Ectodermal cell (in vitro differentiated cells): ENCODE measurements at regions not wholly inside any gene's neighbourhood (a gene's known extent, or its start where the extent isn't known, plus 50 kb on each side); places are given as distances from the start of the nearest gene placed in this dataset.

Source experiments
- H3K27ac ChIP-seq: 2 replicates; pipeline ENCODE4 v1.7.0; 2013; ENCODE audit warnings: mild to moderate bottlenecking, low read depth, low read length; ENCODE audit not compliant: insufficient read depth, poor library complexity, severe bottlenecking
- H3K27me3 ChIP-seq: 2 replicates; pipeline ENCODE4 v1.7.0; 2013; ENCODE audit warnings: mild to moderate bottlenecking, low read length; ENCODE audit not compliant: insufficient read depth, control insufficient read depth, poor library complexity, severe bottlenecking
- H3K36me3 ChIP-seq: one replicate; pipeline ENCODE4 v1.7.0; 2013; ENCODE audit warnings: low read length; ENCODE audit not compliant: control insufficient read depth, insufficient read depth
- H3K4me1 ChIP-seq: one replicate; pipeline ENCODE4 v1.7.0; 2013; ENCODE audit warnings: low read length; ENCODE audit not compliant: control insufficient read depth, insufficient read depth
- H3K4me3 ChIP-seq: 2 replicates; pipeline ENCODE4 v1.7.0; 2013; ENCODE audit warnings: low read depth, low read length, control low read depth; ENCODE audit not compliant: insufficient read depth
- H3K9me3 ChIP-seq: 2 replicates; pipeline ENCODE4 v1.7.0; 2013; ENCODE audit warnings: mild to moderate bottlenecking, low read length, moderate library complexity; ENCODE audit not compliant: control insufficient read depth
- WGBS, 2 experiments: methylation state at CpG; one replicate each; pipeline ENCODE4 v1.1.7; 2013; ENCODE audit warnings: missing lambda C conversion rate in 2 of 2; 5-methylcytosine and 5-hydroxymethylcytosine counted together

DNA sequence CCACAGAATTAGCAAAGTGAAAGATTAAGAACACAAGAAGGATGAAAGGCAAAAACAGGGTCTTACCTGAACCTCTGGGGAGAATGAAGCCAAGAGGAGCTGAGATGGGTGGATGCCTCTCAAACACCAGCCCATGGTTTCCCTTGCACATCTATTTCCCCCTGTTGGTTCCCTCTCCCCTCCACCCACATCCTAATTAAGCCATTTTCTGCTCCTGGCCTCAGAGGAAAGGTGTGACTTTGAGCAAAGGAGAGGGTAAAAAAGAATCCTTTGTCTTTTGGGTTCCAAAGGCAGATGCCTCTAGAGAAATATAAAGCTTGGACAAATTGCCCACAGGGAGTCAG is 214.9 kb downstream of the RAP2A start:
- no peaks in the 10 kb centered on the region for H3K4me1 ChIP-seq
- H3K27me3 ChIP-seq, result no peaks in the 10 kb centered on the region
- no peaks in the 10 kb centered on the region for H3K9me3 ChIP-seq
- H3K4me3 ChIP-seq, result no peak overlapping the region
- H3K36me3 ChIP-seq, result no peaks in the 10 kb centered on the region
- H3K27ac ChIP-seq, result no peak overlapping the region

DNA sequence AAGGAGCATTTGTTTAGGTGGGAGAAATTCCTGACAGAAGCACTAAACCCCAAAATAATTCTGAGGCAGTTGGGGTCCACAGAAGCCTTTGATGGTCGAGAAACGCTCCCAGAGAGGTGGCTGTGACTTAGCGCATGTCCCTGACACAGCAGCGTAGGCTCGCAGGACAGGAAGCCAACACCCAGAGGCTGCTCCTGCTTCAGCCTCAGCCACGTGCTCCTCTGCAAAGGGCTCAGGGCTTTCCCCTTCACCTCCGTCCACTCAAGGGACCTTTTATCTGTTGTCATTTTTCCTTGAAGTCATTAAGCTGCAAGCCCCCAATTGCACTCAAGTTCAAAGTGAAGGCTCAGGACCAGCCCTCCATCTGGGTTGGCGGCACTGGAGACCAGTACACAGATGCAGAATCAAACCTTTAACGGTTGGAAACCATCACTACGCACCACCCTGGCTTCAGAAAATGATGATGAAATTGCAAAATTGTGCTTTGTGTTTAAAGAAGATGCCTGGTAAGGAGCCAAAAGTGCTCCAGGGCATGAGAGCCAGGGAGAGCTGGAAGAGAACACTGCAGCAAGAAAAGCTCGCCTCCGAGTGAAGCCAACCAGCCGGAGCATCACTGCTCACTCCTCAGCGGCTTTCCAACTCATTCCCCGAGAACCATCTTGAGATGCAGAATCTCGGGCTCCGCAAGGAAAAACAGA is 219.6 kb downstream of the RAP2A start:
- Histone ChIP-seq H3K27me3 (no peaks in the 10 kb centered on the region), H3K4me1 (no peaks in the 10 kb centered on the region), H3K36me3 (no peaks in the 10 kb centered on the region), H3K4me3 (no peak overlapping the region), H3K27ac (no peak overlapping the region), H3K9me3 (no peaks in the 10 kb centered on the region)
- 93 to 95% methylated on average over 17 of the region's 17 CpGs for WGBS, 2 experiments

GRCh38 chr13:97654236-97654635 is 220.3 kb downstream of the RAP2A start:
- Histone ChIP-seq H3K36me3 (no peaks in the 10 kb centered on the region), H3K27ac (no peak overlapping the region), H3K9me3 (no peaks in the 10 kb centered on the region), H3K4me3 (no peak overlapping the region), H3K27me3 (no peaks in the 10 kb centered on the region), H3K4me1 (no peaks in the 10 kb centered on the region)
- WGBS, 2 experiments, result 95 to 97% methylated on average over 5 of the region's 5 CpGs

GRCh38 chr13:97658556-97658955 is 224.6 kb downstream of the RAP2A start:
- Histone ChIP-seq H3K9me3 (no peaks in the 10 kb centered on the region), H3K36me3 (no peaks in the 10 kb centered on the region), H3K27me3 (no peaks in the 10 kb centered on the region), H3K4me3 (no peak overlapping the region), H3K27ac (no peak overlapping the region), H3K4me1 (no peaks in the 10 kb centered on the region)

DNA sequence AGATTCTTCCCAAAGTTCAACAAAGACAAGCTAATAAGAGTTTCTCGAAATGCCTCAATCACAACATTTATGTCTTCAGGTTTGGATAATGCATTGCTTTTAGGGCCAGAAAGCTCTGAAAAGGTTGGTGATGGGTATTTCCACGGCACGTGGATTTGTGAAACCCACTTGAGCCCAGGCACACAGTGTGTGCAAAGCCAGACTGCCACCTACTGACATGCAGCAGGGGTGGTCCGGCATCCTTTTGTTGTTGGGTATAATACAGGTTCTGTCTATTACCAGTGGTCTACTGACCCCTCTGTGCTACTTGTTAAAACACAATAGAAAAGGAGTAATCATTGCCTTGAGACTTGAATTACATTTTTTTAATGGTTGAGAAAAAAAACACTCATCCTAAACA is 225.6 kb downstream of the RAP2A start:
- no peaks in the 10 kb centered on the region for H3K27me3 ChIP-seq
- H3K4me1 ChIP-seq, result no peaks in the 10 kb centered on the region
- H3K9me3 ChIP-seq, result no peaks in the 10 kb centered on the region
- no peak overlapping the region for H3K4me3 ChIP-seq
- H3K36me3 ChIP-seq, result no peaks in the 10 kb centered on the region
- no peak overlapping the region for H3K27ac ChIP-seq
- WGBS, 2 experiments, result 69 to 81% methylated on average over 4 of the region's 4 CpGs

GRCh38 chr13:97660594-97661260 is 226.8 kb downstream of the RAP2A start:
- Histone ChIP-seq H3K27me3 (no peaks in the 10 kb centered on the region), H3K36me3 (no peaks in the 10 kb centered on the region), H3K27ac (no peak overlapping the region), H3K4me3 (no peak overlapping the region), H3K9me3 (no peaks in the 10 kb centered on the region), H3K4me1 (no peaks in the 10 kb centered on the region)
- WGBS, 2 experiments, result 92 to 93% methylated on average over 11 of the region's 11 CpGs

DNA sequence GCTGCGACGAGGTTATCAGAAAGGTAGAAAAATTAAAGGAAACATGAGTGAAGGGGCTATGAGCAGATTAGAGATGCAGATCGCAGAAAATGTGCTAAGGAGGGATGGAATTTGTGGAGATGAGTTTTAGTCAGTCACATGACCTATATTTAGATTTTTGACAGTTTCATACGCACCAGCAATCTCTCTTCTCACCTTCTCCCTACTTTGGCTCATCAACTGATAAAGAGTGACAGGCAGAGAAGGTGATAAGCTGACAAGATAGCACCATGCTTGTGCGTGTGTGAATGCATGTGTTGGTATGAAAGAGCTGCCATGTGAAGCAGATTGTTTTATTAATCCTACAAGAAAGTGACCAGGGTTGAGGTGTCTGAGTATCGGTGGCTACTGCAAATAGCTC is 252.6 kb downstream of the RAP2A start:
- no peaks in the 10 kb centered on the region for H3K36me3 ChIP-seq
- WGBS, 2 experiments, result 94 to 98% methylated on average over 5 to 6 of the region's 6 CpGs
- no peaks in the 10 kb centered on the region for H3K27me3 ChIP-seq
- H3K9me3 ChIP-seq, result no peaks in the 10 kb centered on the region
- no peaks in the 10 kb centered on the region for H3K4me1 ChIP-seq
- no peak overlapping the region for H3K27ac ChIP-seq
- H3K4me3 ChIP-seq, result no peak overlapping the region

DNA sequence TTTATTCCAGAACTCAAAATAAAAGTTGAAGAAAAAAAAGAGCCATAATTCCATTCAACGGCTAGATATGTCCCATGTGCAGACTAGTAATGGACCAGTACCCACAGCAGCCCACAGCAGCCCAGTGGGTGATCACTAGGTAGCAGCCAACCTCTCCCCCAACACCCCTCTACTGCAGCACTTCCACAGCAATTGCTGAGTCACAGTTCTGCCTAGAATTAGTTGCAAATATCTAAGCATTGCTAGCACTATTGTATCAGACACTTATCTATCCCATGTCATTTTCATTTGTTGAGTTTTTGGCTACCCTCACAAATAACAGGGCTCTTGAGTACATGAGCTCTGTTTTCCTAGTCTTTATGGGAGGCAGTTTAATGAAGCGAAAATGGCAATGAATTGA is 258.7 kb downstream of the RAP2A start:
- Histone ChIP-seq H3K4me3 (no peak overlapping the region), H3K27me3 (no peaks in the 10 kb centered on the region), H3K9me3 (no peaks in the 10 kb centered on the region), H3K4me1 (no peaks in the 10 kb centered on the region), H3K27ac (no peak overlapping the region), H3K36me3 (no peaks in the 10 kb centered on the region)
- 93 to 98% methylated on average over 2 of the region's 2 CpGs for WGBS, 2 experiments

DNA sequence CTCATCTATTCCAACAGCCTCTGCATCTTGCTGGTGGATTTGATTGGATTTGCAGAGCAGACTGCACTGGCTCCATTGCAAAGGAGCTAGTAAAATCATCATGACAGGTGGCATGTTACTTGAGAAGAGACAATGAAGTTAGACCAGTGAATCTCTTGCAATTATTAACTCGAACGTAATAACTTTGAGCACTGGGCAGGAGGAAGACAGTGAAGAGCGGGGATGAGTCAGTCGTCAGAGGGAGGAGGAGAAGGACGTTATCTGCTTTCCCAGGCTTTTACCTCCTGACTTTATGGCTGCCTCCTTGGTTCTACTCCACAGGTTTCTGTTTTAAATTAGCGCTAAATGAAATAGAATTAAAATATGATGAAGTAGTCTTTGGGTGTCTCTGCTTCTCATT is 257.8 kb upstream of the IPO5 start:
- Histone ChIP-seq H3K27ac (no peak overlapping the region), H3K9me3 (no peaks in the 10 kb centered on the region), H3K4me3 (no peak overlapping the region), H3K36me3 (no peaks in the 10 kb centered on the region), H3K4me1 (no peaks in the 10 kb centered on the region), H3K27me3 (no peaks in the 10 kb centered on the region)
- 85 to 94% methylated on average over 5 to 6 of the region's 6 CpGs for WGBS, 2 experiments

DNA sequence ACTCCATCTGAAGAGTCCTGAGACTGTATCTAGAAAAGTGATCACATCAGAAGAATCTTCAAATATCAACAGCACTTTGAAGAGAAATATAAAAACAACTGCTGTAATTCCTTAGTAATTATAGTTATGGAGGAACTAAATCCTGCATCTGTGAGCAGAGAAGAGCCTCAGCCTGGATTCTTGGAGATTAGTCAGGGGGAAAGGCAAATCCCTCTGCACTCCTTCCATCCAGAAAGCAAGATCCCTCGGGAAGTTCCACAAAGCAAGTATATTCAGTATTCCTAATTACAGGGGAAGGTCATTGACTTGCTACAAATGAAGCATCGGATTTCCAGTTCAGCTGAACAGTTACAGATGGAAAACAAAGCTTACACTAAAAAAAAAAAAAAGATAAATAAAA is 256.6 kb upstream of the IPO5 start:
- Histone ChIP-seq H3K36me3 (no peaks in the 10 kb centered on the region), H3K4me3 (no peak overlapping the region), H3K4me1 (no peaks in the 10 kb centered on the region), H3K27ac (no peak overlapping the region), H3K9me3 (no peaks in the 10 kb centered on the region), H3K27me3 (no peaks in the 10 kb centered on the region)
- 85 to 100% methylated on average over 1 to 2 of the region's 2 CpGs for WGBS, 2 experiments
